D721Med (cell line): ENCODE measurements at regions not wholly inside any gene's neighbourhood (a gene's known extent, or its start where the extent isn't known, plus 50 kb on each side); places are given as distances from the start of the nearest gene placed in this dataset.

Experiments
- DNase-seq: peaks from one replicate; pipeline ENCODE4 v3.0.0; 2011; ENCODE audit warnings: low spot score; ENCODE audit not compliant: insufficient read length
- FAIRE-seq: peaks from 2 replicates; lab custom pipeline; 2011; peaks lifted over from hg19 to GRCh38; lab: Jason Lieb, UNC
- CTCF ChIP-seq: IDR thresholded peaks from 2 replicates; pipeline ENCODE4 v1.5.1; 2012; ENCODE audit warnings: mild to moderate bottlenecking, control low read depth; ENCODE audit not compliant: insufficient read depth; ENCODE audit errors: missing control alignments

DNA sequence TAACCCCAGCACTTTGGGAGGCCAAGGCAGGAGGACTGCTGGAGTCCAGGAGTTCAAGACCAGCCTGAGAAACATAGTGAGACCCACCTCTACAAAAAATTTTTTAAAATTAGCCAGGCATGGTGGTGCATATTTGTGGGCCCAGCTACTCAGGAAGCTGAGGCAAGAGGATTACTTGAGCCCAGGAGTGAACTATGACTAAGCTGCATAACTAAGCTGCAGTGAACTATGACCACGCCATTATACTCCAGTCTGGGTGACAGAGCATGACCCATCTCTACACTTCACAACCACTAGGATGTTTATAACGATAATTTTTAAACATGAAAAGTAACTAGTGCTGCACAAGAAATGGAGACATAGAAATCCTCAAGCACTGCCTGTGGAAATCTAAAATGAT is 352.7 kb upstream of the SGCG start:
- FAIRE-seq, result no peak
- TF ChIP-seq CTCF, result no peak
- DNase-seq, result no peak

DNA sequence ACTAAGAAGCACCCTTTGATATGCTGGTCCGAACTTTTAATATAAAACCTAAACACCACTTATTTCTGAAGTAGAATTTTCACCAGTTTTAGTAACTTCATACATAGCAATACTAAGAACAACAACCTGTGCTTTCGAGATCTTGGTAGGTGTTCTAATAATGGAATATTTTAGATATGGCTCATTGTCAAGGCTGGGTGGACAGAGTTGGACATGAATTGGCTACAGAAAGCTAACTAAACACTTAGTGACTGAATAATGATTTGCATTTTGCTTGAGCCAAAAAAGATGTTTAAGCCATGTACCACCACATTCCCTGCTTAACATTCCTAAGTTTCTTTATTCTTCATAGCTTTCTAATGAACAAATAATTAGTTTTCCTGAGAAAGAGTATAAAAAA is 344.3 kb upstream of the SGCG start:
- no peak for FAIRE-seq
- no peak for TF ChIP-seq CTCF
- no peak for DNase-seq

GRCh38 chr13:22837980-22838647 is 342.7 kb upstream of the SGCG start:
- no peak for DNase-seq
- no peak for FAIRE-seq
- no peak for TF ChIP-seq CTCF

GRCh38 chr13:22839603-22840530 is 340.9 kb upstream of the SGCG start:
- FAIRE-seq (no peak), DNase-seq (no peak)
- TF ChIP-seq CTCF, result no peak

GRCh38 chr13:22846551-22846950 is 334.2 kb upstream of the SGCG start:
- no peak for FAIRE-seq
- no peak for TF ChIP-seq CTCF

GRCh38 chr13:22848539-22849052 is 332.2 kb upstream of the SGCG start:
- FAIRE-seq, result no peak
- no peak for TF ChIP-seq CTCF
- DNase-seq, result no peak

More at GRCh38 chr13:22846551-22846950, 334.2 kb upstream of the SGCG start:
- DNase-seq, result no peak
